Activated naive CD8-positive, alpha-beta T cell treated with anti-CD3 and anti-CD28 coated beads, Interleukin-2, amount 50 U/mL, for 24 hours (primary cell): ENCODE measurements at regions not wholly inside any gene's neighbourhood (a gene's known extent, or its start where the extent isn't known, plus 50 kb on each side); places are given as distances from the start of the nearest gene placed in this dataset.
"Not testable (repeated sequence)": the region's sequence is repeated elsewhere in the genome, so short reads cannot be mapped to it uniquely, and the experiment has no call there.

Experiments
- ATAC-seq: fragments of 150-1000 bp; cut with Tn5 transposase; one replicate; pipeline ENCODE4 v1.10.0; 2021
- DNase-seq: peaks from one replicate; pipeline ENCODE4 v3.0.0; 2021
- H3K27ac Mint-ChIP-seq: one replicate; pipeline ENCODE4 v1.8.0; 2021; ENCODE audit warnings: mild to moderate bottlenecking, mixed read lengths
- H3K27me3 Mint-ChIP-seq: one replicate; pipeline ENCODE4 v1.8.0; 2021; ENCODE audit warnings: mixed read lengths
- H3K36me3 Mint-ChIP-seq: one replicate; pipeline ENCODE4 v1.8.0; 2021; ENCODE audit warnings: low read depth, mixed read lengths
- H3K4me1 Mint-ChIP-seq: one replicate; pipeline ENCODE4 v1.8.0; 2021; ENCODE audit warnings: mixed read lengths
- H3K4me3 Mint-ChIP-seq: one replicate; pipeline ENCODE4 v1.8.0; 2021; ENCODE audit warnings: mild to moderate bottlenecking, moderate library complexity, mixed read lengths
- H3K9me3 Mint-ChIP-seq: one replicate; pipeline ENCODE4 v1.8.0; 2021; ENCODE audit warnings: mixed read lengths

DNA sequence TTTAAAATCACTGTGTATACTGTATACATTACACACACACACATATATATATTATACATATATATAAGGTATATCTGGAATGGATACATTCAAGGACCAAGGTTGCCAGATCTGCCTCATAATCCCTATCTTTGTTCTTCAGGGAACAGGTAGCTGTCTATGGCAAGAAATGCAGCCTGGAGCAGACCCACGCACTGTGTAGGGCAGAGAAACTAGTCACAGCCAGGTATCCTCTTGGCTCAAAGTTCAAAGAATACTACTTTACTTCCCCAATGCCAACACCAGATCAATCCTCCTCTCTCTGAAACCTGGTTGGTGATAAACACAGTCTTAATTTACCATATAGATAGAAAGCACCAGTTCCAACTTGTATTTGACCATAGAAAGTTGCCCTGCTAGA, 313.6 kb downstream of the PRELID2 start:
- Mint-ChIP-seq H3K27me3 (no peaks in the 10 kb centered on the region), H3K27ac (no peak overlapping the region), H3K9me3 (peaks cover 12% of the 10 kb centered on the region), H3K4me1 (no peaks in the 10 kb centered on the region), H3K4me3 (no peak overlapping the region), H3K36me3 (no peaks in the 10 kb centered on the region)
- ATAC-seq (no peak), DNase-seq (no peak)

DNA sequence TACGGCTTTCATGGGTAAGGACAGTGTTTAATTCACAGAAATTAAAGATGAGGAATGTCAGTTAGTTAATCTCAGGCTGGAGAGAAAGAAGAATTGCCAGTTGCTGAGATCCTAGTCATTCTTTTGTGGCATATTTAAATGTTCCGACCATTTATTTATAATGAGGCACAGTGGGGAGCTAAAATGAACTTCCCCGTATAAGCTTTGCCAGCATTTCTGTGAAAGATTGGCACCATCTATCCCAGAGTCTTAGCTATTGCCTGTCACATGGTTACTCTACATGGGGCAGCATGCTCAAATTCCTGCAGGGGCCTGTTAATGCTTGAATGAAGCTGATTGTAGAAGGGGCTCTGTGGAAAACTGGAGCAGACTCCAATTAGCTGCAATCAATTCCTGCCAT, 314.1 kb downstream of the PRELID2 start:
- no peaks in the 10 kb centered on the region for H3K27me3 Mint-ChIP-seq
- no peak for DNase-seq
- peaks cover 11% of the 10 kb centered on the region for H3K9me3 Mint-ChIP-seq
- no peak overlapping the region for H3K27ac Mint-ChIP-seq
- no peaks in the 10 kb centered on the region for H3K4me1 Mint-ChIP-seq
- no peak overlapping the region for H3K4me3 Mint-ChIP-seq
- H3K36me3 Mint-ChIP-seq: no peaks in the 10 kb centered on the region
- no peak for ATAC-seq

DNA sequence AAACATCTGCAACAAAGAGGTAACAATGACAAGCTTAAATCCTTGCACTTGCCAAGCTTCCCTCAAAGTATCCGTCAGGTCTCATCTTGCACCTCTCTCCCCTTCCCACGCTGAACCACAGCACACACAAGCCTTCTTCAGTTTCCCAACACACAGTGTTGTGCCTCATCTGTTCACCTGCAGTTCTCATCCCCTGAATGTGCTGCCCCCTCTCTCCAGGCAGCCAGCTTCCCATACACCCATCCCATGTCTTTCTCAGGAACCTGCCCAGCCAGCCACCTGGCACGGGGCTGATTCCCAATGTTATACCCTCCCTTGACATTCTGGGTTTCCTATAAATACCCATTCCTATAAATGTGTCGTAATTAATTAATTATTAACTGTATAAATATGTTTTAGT, 314.8 kb downstream of the PRELID2 start:
- Mint-ChIP-seq H3K4me1 (no peaks in the 10 kb centered on the region), H3K36me3 (no peaks in the 10 kb centered on the region), H3K27me3 (no peaks in the 10 kb centered on the region), H3K4me3 (no peak overlapping the region), H3K27ac (no peak overlapping the region), H3K9me3 (peaks cover 9% of the 10 kb centered on the region)
- ATAC-seq (no peak), DNase-seq (no peak)

DNA sequence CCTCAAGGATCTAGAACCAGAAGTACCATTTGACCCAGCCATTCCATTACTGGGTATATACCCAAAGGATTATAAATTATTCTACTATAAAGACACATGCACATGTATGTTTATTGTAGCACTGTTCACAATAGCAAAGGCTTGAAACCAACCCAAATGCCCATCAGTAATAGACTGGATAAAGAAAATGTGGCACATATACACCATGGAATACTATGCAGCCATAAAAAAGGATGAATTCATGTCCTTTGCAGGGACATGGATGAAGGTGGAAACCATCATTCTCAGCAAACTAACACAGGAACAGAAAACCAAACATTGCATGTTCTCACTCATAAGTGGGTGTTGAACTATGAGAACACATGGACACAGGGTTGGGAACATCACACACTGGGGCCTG, 317.6 kb downstream of the PRELID2 start:
- not testable (repeated sequence) for ATAC-seq, H3K4me1 Mint-ChIP-seq, H3K27ac Mint-ChIP-seq, DNase-seq, H3K27me3 Mint-ChIP-seq, H3K36me3 Mint-ChIP-seq, H3K4me3 Mint-ChIP-seq
- peaks cover 19% of the 10 kb centered on the region for H3K9me3 Mint-ChIP-seq

DNA sequence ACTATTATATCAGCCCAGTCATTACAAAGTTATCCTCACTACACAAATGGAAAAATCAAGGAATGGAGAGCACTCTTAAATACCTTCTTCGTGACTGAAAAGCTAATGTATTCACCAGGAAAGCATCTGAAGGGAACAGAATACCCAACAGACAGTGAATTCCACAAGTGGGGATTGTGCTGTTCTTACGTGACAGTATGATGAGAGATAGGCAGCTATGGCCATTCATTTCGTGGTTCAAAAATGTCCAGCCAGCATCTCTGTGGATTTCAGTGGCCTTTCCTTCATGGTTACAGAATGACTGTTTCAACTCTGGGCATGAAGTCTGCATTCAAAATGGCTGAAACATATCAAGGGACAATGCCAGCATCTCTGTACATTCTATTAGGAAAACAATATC, 323.8 kb downstream of the PRELID2 start:
- no peaks in the 10 kb centered on the region for H3K4me1 Mint-ChIP-seq
- H3K36me3 Mint-ChIP-seq: no peaks in the 10 kb centered on the region
- H3K4me3 Mint-ChIP-seq: no peak overlapping the region
- DNase-seq (no peak), ATAC-seq (no peak)
- H3K27ac Mint-ChIP-seq: no peak overlapping the region
- no peaks in the 10 kb centered on the region for H3K27me3 Mint-ChIP-seq
- H3K9me3 Mint-ChIP-seq: peaks cover 21% of the 10 kb centered on the region

DNA sequence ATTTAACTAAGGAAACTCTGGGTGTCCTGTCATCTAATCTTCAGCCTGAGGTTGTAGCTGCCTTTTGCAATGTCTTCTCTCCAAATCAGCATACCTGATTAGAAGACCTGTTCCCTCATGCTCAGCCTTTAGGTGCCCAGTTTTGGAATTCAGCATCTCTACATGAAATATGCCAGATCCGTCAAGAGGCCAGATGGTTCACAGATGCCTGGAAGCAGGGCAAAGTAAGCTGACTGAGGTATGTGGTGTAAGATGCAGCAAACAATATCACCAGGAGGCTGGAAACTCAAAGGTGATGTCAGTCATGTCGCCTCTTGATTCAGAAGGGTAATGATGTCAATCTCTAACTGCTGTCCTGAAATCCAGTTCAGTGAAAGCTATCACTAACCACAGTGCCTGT, 324.4 kb downstream of the PRELID2 start:
- Mint-ChIP-seq H3K36me3 (no peaks in the 10 kb centered on the region), H3K27me3 (no peaks in the 10 kb centered on the region)
- ATAC-seq: no peak

DNA sequence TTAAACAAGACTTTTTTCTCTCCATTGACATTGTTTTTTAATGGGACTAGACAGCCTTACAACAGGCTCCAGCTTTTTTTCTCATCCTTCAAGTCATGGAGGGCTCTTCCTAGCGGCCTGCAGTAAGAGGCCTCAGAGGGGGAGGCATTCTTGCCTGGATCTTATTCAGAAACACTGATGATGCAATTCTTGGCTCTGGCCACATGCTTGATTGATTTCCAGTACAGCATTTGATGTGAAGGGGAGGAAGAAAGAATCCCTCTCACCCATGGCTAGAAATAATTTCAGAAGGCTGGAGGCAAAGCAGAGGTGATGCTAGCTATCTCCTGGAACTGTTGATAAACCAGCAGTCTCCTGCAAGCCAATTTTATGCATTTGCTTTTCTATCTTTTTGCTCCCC, 324.8 kb downstream of the PRELID2 start:
- Mint-ChIP-seq H3K27me3 (no peaks in the 10 kb centered on the region), H3K27ac (no peak overlapping the region), H3K4me1 (no peaks in the 10 kb centered on the region), H3K9me3 (peaks cover 20% of the 10 kb centered on the region), H3K4me3 (no peak overlapping the region), H3K36me3 (no peaks in the 10 kb centered on the region)
- ATAC-seq: no peak
- no peak for DNase-seq

More for the DNA sequence above, 324.4 kb downstream of the PRELID2 start:
- Mint-ChIP-seq H3K4me1 (no peaks in the 10 kb centered on the region), H3K27ac (no peak overlapping the region), H3K9me3 (peaks cover 21% of the 10 kb centered on the region), H3K4me3 (no peak overlapping the region)
- DNase-seq: no peak

DNA sequence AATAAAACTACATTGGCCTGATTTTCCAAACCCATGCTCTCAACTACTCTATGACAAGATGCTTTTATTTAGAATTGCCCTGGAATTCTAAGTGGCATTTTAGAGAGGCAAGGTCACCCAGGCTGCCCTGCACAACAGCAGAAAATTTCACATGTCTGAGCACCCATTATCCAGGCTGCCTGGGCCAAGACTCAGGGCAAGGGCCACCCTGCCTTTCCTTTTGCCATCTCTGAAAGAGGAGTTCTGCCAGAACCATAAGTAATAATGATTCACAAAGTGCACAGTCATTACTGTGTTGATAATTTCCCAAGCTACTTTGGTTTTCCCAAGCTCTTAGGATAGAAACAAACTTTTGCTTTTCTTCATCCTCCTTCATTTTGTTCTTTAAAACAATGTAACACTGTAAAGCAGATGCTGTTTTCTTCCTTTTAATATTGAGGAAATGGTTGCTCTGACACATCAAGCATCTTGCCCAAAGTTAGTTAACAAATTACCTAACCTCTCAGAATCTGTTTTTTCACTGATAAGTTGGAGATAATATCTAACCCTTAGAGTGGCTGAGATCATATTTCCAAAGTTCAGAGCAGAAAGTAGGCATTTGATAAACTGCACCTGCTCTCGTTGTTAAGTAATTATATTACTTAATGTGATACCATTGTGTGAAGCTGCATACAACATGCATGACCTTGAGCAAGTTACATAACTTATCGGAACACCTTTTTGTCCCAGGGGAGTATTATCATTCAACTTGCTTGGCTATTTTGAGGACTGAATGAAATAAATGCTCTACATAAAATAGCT, 325.6 kb downstream of the PRELID2 start:
- H3K27ac Mint-ChIP-seq: no peak overlapping the region
- H3K4me3 Mint-ChIP-seq: no peak overlapping the region
- H3K9me3 Mint-ChIP-seq: peaks cover 12% of the 10 kb centered on the region
- no peak for DNase-seq
- no peak for ATAC-seq
- no peaks in the 10 kb centered on the region for H3K4me1 Mint-ChIP-seq
- no peaks in the 10 kb centered on the region for H3K27me3 Mint-ChIP-seq
- H3K36me3 Mint-ChIP-seq: no peaks in the 10 kb centered on the region

DNA sequence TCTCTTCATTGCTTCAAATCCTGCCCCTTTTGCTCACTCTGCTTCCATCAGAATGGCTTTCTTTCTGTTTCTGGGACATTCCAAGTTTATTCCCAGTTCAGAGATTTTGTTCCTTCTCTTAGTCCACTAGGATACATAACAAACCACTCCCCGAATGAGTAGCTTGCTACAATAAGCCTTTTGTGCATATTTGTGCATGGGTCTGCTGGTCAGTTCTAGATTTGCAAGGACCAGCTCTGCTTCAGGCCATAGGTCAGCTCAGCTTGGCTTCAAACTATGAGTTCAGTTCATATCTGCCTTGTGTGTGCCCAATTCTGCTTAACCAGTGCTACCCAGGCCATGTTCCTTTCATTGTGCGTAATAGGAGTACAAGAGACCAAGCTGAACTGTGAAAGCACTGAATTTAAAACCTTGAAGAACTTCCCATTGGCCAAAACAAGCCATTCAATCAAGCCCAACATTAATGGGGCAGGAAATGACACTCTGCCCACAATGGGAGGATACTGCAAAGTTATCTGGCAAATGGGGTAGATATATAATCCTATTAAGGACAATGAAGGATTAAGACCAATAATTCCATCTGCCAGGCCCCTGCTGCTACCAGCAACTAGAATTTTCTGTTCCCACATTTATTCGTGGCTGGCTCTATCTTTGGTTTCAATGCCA, 328.8 kb downstream of the PRELID2 start:
- H3K36me3 Mint-ChIP-seq: no peaks in the 10 kb centered on the region
- H3K27ac Mint-ChIP-seq: no peak overlapping the region
- peaks cover 4% of the 10 kb centered on the region for H3K9me3 Mint-ChIP-seq
- no peaks in the 10 kb centered on the region for H3K4me1 Mint-ChIP-seq
- no peak overlapping the region for H3K4me3 Mint-ChIP-seq
- DNase-seq: no peak
- ATAC-seq: no peak
- H3K27me3 Mint-ChIP-seq: no peaks in the 10 kb centered on the region

DNA sequence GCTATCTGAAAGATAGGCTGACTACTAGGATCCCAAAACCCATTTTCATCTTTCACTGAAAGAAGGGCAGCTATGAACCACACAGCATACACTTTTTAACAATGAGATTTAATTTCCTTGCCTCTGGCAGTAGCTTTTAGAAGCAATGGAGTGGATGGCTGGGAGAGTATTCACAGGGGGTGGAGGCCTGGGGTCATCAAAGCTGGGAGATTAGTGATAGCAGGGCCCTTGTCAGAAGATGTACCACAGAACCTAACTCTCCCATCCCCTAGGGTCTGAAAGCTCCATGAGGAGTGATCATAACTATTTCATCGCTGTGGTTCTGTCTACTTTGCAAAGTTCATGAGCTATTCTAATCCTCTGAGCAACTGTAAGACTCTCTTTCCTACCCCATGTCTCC, 332.2 kb downstream of the PRELID2 start:
- DNase-seq (no peak), ATAC-seq (no peak)
- Mint-ChIP-seq H3K4me3 (no peak overlapping the region), H3K27me3 (no peaks in the 10 kb centered on the region), H3K36me3 (no peaks in the 10 kb centered on the region), H3K9me3 (no peaks in the 10 kb centered on the region), H3K27ac (no peak overlapping the region), H3K4me1 (no peaks in the 10 kb centered on the region)

DNA sequence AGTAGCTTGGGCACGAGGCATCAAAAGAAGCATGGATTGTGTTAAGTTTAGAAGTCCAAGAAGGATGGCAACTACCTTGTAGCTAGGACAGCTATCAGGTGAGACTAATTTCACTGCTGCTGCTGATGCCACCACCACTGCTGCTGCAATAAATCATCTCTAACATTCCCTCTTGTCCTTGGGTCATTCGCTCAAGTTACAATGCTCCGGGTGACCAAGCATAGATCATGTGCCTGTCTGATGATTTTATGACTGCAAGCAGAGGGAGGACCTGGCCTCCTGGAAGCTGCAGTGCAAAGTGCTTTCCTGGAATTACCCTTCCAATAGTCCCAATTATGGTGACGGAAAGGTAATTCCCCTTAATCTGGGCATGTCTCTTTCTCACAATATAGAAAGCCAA, 334.4 kb downstream of the PRELID2 start:
- H3K4me3 Mint-ChIP-seq: no peak overlapping the region
- H3K36me3 Mint-ChIP-seq: no peaks in the 10 kb centered on the region
- no peaks in the 10 kb centered on the region for H3K9me3 Mint-ChIP-seq

DNA sequence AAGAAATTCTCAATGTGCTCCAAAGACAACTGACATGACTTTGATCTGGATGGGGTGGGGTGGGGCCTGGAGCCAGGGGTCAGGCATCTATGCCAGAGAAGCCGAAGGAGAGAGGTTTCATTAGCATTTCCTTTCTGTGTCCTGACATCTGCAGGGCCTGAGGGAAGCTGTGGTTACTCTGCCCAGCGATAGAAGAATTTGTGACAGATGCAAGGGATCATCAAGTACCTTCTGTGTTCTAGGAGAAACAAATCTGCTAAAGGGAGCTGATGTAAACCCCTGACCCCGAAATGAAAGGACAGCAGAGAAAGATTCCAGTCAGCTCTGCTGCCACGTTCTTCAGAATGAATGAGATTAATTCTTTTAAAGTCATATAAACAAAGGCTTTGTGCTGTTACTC, 335.7 kb downstream of the PRELID2 start:
- H3K9me3 Mint-ChIP-seq: no peaks in the 10 kb centered on the region
- no peaks in the 10 kb centered on the region for H3K36me3 Mint-ChIP-seq
- no peak for ATAC-seq

More for the DNA sequence above, 334.4 kb downstream of the PRELID2 start:
- no peaks in the 10 kb centered on the region for H3K27me3 Mint-ChIP-seq
- DNase-seq (no peak), ATAC-seq (no peak)
- H3K27ac Mint-ChIP-seq: no peak overlapping the region
- H3K4me1 Mint-ChIP-seq: no peaks in the 10 kb centered on the region

DNA sequence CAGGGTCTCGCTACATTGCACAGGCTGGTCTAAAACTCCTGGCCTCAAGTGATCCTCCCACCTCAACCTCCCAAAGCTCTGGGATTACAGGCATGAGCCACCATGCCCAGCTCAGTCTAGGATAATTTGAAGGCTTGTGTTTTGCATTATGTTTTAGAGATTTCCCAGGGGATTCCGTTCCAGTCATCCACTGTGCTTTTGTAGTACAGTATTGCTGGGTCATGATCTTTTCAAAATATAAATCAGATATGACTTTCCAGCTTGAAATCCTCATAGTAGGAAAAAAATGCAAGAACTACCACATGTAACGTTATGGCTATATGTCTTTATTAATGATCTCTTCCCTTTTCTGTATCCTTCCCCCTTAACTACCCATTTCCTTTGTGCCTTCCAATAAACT, 338.1 kb downstream of the PRELID2 start:
- no peak overlapping the region for H3K4me3 Mint-ChIP-seq
- no peak for DNase-seq
- no peaks in the 10 kb centered on the region for H3K9me3 Mint-ChIP-seq
- H3K36me3 Mint-ChIP-seq: no peaks in the 10 kb centered on the region
- no peaks in the 10 kb centered on the region for H3K27me3 Mint-ChIP-seq
- no peaks in the 10 kb centered on the region for H3K4me1 Mint-ChIP-seq
- ATAC-seq: no peak
- H3K27ac Mint-ChIP-seq: no peak overlapping the region

More for the DNA sequence above, 335.7 kb downstream of the PRELID2 start:
- Mint-ChIP-seq H3K4me3 (no peak overlapping the region), H3K4me1 (no peaks in the 10 kb centered on the region), H3K27ac (no peak overlapping the region), H3K27me3 (no peaks in the 10 kb centered on the region)
- DNase-seq: no peak

DNA sequence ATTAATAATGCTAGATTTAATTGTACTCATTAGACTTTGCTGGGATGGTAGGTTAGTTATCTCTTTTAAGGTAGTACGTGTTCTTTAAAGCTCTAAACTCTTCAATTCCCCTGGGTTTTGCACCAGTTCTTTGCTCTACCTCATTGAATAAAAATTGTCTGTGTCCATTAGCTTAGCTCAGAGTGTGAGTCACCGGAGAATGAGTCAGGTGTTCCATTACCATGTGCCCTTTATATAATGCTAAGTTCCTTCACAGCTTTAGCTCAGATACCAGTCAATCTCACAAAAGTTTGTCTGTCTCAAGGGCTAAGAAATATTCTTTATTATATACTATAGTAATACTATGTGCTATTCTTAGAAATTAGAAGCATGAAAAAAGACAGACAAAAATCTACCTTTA, 339.4 kb downstream of the PRELID2 start:
- DNase-seq (no peak), ATAC-seq (no peak)
- H3K27me3 Mint-ChIP-seq: no peaks in the 10 kb centered on the region
- no peak overlapping the region for H3K4me3 Mint-ChIP-seq
- peaks cover 4% of the 10 kb centered on the region for H3K9me3 Mint-ChIP-seq
- H3K27ac Mint-ChIP-seq: no peak overlapping the region
- H3K4me1 Mint-ChIP-seq: no peaks in the 10 kb centered on the region
- no peaks in the 10 kb centered on the region for H3K36me3 Mint-ChIP-seq

DNA sequence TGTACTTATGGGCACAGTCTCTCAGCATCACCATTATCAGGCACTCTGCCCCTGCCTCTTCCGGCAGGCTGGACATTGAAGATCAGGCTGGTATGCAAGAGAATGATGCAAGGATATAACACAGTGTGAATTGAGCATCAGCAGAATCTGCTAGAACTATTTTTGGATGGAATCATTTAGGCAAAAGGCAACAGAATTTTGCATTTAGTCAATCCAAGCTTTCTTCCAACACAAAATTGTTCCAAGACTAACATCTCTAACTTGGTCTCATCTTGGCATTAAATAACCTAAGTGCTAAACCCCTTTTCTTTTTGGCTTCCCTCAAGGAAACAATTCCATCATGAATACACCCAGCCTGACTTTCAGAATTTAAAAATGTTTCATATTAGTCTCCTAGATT, 339.9 kb downstream of the PRELID2 start:
- Mint-ChIP-seq H3K27me3 (no peaks in the 10 kb centered on the region), H3K27ac (no peak overlapping the region), H3K4me1 (no peaks in the 10 kb centered on the region), H3K36me3 (no peaks in the 10 kb centered on the region), H3K4me3 (no peak overlapping the region), H3K9me3 (peaks cover 4% of the 10 kb centered on the region)
- ATAC-seq (no peak), DNase-seq (no peak)
